WTC11 (cell line): ENCODE measurements at regions not wholly inside any gene's neighbourhood (a gene's known extent, or its start where the extent isn't known, plus 50 kb on each side); places are given as distances from the start of the nearest gene placed in this dataset.

Experiments used
- ATAC-seq: fragments of 200-7000 bp; cut with Tn5 transposase; 2 replicates; pipeline ENCODE4 v1.10.0; 2021; ENCODE audit warnings: mild to moderate bottlenecking, moderate library complexity
- CTCF ChIA-PET: fragments of 300-600 bp; sonication (Branson Sonifier 250); formaldehyde crosslinking; loops from one replicate; lab custom pipeline; 2021; ENCODE audit warnings: antibody characterized with exemption; lab: Charles Lee
- POLR2A ChIA-PET: fragments of 350-600 bp; sonication (Branson Sonifier 250); formaldehyde crosslinking; loops from one replicate; lab custom pipeline; 2021; ENCODE audit warnings: antibody characterized with exemption; lab: Charles Lee
- DNase-seq: peaks from one replicate; pipeline ENCODE4 v3.0.0; 2021; ENCODE audit warnings: low spot score
- H3K27ac Mint-ChIP-seq: 2 replicates; pipeline ENCODE4 v1.8.0; 2021; ENCODE audit warnings: mixed read lengths
- H3K27me3 Mint-ChIP-seq: 2 replicates; pipeline ENCODE4 v1.8.0; 2021; ENCODE audit warnings: low read depth, mild to moderate bottlenecking, moderate library complexity, mixed read lengths
- H3K36me3 Mint-ChIP-seq: 2 replicates; pipeline ENCODE4 v1.8.0; 2021; ENCODE audit warnings: mixed read lengths
- H3K4me1 Mint-ChIP-seq: 2 replicates; pipeline ENCODE4 v1.8.0; 2022; ENCODE audit warnings: mixed read lengths
- H3K4me3 Mint-ChIP-seq: 2 replicates; pipeline ENCODE4 v1.8.0; 2021; ENCODE audit warnings: mild to moderate bottlenecking, moderate library complexity, mixed read lengths
- H3K9me3 Mint-ChIP-seq: 2 replicates; pipeline ENCODE4 v1.8.0; 2021; ENCODE audit warnings: mixed read lengths
- AFF4 ChIP-seq: sonication (generic); formaldehyde crosslinking; IDR thresholded peaks from 2 replicates; pipeline ENCODE4 v1.8.1; 2023; ENCODE audit warnings: mild to moderate bottlenecking, missing genetic modification reagents, borderline replicate concordance
- AR ChIP-seq: fragments of 250-450 bp; sonication (Bioruptor Pico); IDR thresholded peaks from 2 replicates; pipeline ENCODE4 v1.9.0; 2021; ENCODE audit warnings: mild to moderate bottlenecking
- ATF1 ChIP-seq: sonication (generic); formaldehyde crosslinking; IDR thresholded peaks from 2 replicates; pipeline ENCODE4 v1.8.1; 2023; ENCODE audit warnings: mild to moderate bottlenecking, moderate library complexity, missing genetic modification reagents
- ATF6 ChIP-seq: sonication (generic); formaldehyde crosslinking; IDR thresholded peaks from 2 replicates; pipeline ENCODE4 v1.8.1; 2023; ENCODE audit warnings: mild to moderate bottlenecking, missing genetic modification reagents
- CREM ChIP-seq: sonication (generic); formaldehyde crosslinking; IDR thresholded peaks from 2 replicates; pipeline ENCODE4 v1.8.1; 2022; ENCODE audit warnings: mild to moderate bottlenecking, missing genetic modification reagents, moderate library complexity
- ELF4 ChIP-seq: sonication (generic); formaldehyde crosslinking; IDR thresholded peaks from 2 replicates; pipeline ENCODE4 v1.8.1; 2022; ENCODE audit warnings: low read depth, mild to moderate bottlenecking, moderate library complexity, missing genetic modification reagents
- EMX1 ChIP-seq: fragments of 250-450 bp; sonication (Bioruptor Pico); IDR thresholded peaks from 2 replicates; pipeline ENCODE4 v1.8.0; 2021; ENCODE audit warnings: mild to moderate bottlenecking
- ETV6 ChIP-seq: sonication (generic); formaldehyde crosslinking; IDR thresholded peaks from 2 replicates; pipeline ENCODE4 v1.8.1; 2022; ENCODE audit warnings: mild to moderate bottlenecking, missing genetic modification reagents
- HMGA2 ChIP-seq: fragments of 250-450 bp; sonication (Bioruptor Pico); IDR thresholded peaks from 2 replicates; pipeline ENCODE4 v1.4.0; 2021; ENCODE audit warnings: mild to moderate bottlenecking, moderate library complexity
- HMGXB4 ChIP-seq: sonication (generic); formaldehyde crosslinking; IDR thresholded peaks from 2 replicates; pipeline ENCODE4 v1.8.1; 2023; ENCODE audit warnings: mild to moderate bottlenecking, moderate library complexity, missing genetic modification reagents
- JUN ChIP-seq: sonication (generic); formaldehyde crosslinking; IDR thresholded peaks from 2 replicates; pipeline ENCODE4 v1.8.0; 2023; ENCODE audit warnings: mild to moderate bottlenecking, missing genetic modification reagents
- NFATC4 ChIP-seq: fragments of 250-450 bp; sonication (Bioruptor Pico); IDR thresholded peaks from 2 replicates; pipeline ENCODE4 v1.9.0; 2021; ENCODE audit warnings: mild to moderate bottlenecking
- OVOL2 ChIP-seq: fragments of 250-450 bp; sonication (Bioruptor Pico); IDR thresholded peaks from 2 replicates; pipeline ENCODE4 v1.9.0; 2021; ENCODE audit warnings: mild to moderate bottlenecking, borderline replicate concordance
- RELA ChIP-seq: sonication (generic); formaldehyde crosslinking; IDR thresholded peaks from 2 replicates; pipeline ENCODE4 v1.8.1; 2022; ENCODE audit warnings: missing genetic modification reagents, mild to moderate bottlenecking, borderline replicate concordance
- SMAD3 ChIP-seq: sonication (generic); formaldehyde crosslinking; IDR thresholded peaks from 2 replicates; pipeline ENCODE4 v1.8.0; 2022; ENCODE audit warnings: missing genetic modification reagents, mild to moderate bottlenecking, borderline replicate concordance
- USF2 ChIP-seq: sonication (generic); formaldehyde crosslinking; IDR thresholded peaks from 2 replicates; pipeline ENCODE4 v1.8.1; 2023; ENCODE audit warnings: mild to moderate bottlenecking, missing genetic modification reagents, moderate library complexity
- ZNF121 ChIP-seq: sonication (generic); formaldehyde crosslinking; IDR thresholded peaks from 2 replicates; pipeline ENCODE4 v1.8.0; 2023; ENCODE audit warnings: missing genetic modification reagents
- ZNF138 ChIP-seq: sonication (generic); formaldehyde crosslinking; conservative IDR thresholded peaks from 2 replicates; pipeline ENCODE4 v1.8.1; 2022; ENCODE audit warnings: mild to moderate bottlenecking, moderate library complexity, missing genetic modification reagents
- ZNF219 ChIP-seq: sonication (generic); formaldehyde crosslinking; IDR thresholded peaks from 2 replicates; pipeline ENCODE4 v1.8.0; 2023; ENCODE audit warnings: missing genetic modification reagents, mild to moderate bottlenecking, borderline replicate concordance
- TF ChIP-seq, protein P1 (sequence below): sonication (generic); formaldehyde crosslinking; IDR thresholded peaks from 2 replicates; pipeline ENCODE4 v1.8.1; 2023; ENCODE audit warnings: mild to moderate bottlenecking, missing genetic modification reagents, moderate library complexity
- TF ChIP-seq, protein P2 (sequence below): sonication (generic); formaldehyde crosslinking; IDR thresholded peaks from 2 replicates; pipeline ENCODE4 v1.8.1; 2023; ENCODE audit warnings: mild to moderate bottlenecking, missing genetic modification reagents
- TF ChIP-seq, protein P3 (sequence below): fragments of 250-450 bp; sonication (Bioruptor Pico); IDR thresholded peaks from 2 replicates; pipeline ENCODE4 v2.1.2; 2022; ENCODE audit warnings: mild to moderate bottlenecking, moderate library complexity

DNA sequence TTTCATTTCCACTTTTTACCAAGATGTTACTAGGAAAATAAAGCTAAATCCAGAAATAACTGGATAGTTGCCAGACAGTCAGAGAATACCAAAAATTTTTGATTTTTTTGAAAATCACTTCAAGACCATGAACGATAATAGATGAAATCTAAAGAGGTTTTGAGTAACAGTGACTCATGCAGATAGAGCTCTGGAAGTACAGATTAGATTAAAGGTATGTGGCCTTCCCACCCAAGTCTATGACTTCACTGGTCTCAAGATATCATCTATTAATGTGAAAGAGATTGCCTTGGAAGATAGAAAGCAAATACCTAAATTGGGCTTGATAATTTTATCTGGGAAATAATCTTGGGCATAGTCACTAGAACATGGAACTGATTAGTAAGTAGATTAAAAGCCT lies 415.9 kb downstream of the METTL15 start:
- no peak for ATAC-seq
- ChIA-PET CTCF (no interaction called here), POLR2A (no interaction called here)
- Mint-ChIP-seq H3K4me1 (0 out of 2 replicates have a peak, but pooled peaks cover 3% of the 10 kb centered on the region), H3K27ac (no peak overlapping the region), H3K36me3 (peaks cover 28% of the 10 kb centered on the region), H3K4me3 (no peak overlapping the region), H3K27me3 (no peaks in the 10 kb centered on the region), H3K9me3 (peaks cover 48% of the 10 kb centered on the region)
- no peak for DNase-seq
- TF ChIP-seq ATF1 (CRISPR knock-in tag) = no peak
- no peak for TF ChIP-seq OVOL2 (CRISPR knock-in tag)
- TF ChIP-seq RELA (CRISPR knock-in tag) = no peak
- no peak for TF ChIP-seq USF2 (CRISPR knock-in tag)
- no peak for TF ChIP-seq HMGXB4 (CRISPR knock-in tag)
- TF ChIP-seq, protein P1, sequence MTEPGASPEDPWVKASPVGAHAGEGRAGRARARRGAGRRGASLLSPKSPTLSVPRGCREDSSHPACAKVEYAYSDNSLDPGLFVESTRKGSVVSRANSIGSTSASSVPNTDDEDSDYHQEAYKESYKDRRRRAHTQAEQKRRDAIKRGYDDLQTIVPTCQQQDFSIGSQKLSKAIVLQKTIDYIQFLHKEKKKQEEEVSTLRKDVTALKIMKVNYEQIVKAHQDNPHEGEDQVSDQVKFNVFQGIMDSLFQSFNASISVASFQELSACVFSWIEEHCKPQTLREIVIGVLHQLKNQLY (CRISPR knock-in tag) = no peak
- no peak for TF ChIP-seq CREM (CRISPR knock-in tag)
- no peak for TF ChIP-seq HMGA2 (CRISPR knock-in tag)
- no peak for TF ChIP-seq ZNF121
- TF ChIP-seq, protein P2, sequence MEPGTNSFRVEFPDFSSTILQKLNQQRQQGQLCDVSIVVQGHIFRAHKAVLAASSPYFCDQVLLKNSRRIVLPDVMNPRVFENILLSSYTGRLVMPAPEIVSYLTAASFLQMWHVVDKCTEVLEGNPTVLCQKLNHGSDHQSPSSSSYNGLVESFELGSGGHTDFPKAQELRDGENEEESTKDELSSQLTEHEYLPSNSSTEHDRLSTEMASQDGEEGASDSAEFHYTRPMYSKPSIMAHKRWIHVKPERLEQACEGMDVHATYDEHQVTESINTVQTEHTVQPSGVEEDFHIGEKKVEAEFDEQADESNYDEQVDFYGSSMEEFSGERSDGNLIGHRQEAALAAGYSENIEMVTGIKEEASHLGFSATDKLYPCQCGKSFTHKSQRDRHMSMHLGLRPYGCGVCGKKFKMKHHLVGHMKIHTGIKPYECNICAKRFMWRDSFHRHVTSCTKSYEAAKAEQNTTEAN (CRISPR knock-in tag) = no peak
- TF ChIP-seq NFATC4 (CRISPR knock-in tag) = no peak
- no peak for TF ChIP-seq AR (CRISPR knock-in tag)
- TF ChIP-seq JUN (CRISPR knock-in tag) = no peak
- no peak for TF ChIP-seq ATF6 (CRISPR knock-in tag)
- no peak for TF ChIP-seq ETV6 (CRISPR knock-in tag)

- Mint-ChIP-seq H3K4me3 (no peak overlapping the region), H3K27ac (no peak overlapping the region), H3K9me3 (peaks cover 35% of the 10 kb centered on the region), H3K4me1 (0 out of 2 replicates have a peak, but pooled peaks cover 5% of the 10 kb centered on the region), H3K27me3 (no peaks in the 10 kb centered on the region)
- POLR2A ChIA-PET = no interaction called here
- DNase-seq (no peak), ATAC-seq (no peak)
- TF ChIP-seq EMX1 (CRISPR knock-in tag) = no peak
- no peak for TF ChIP-seq ZNF219 (CRISPR knock-in tag)
- TF ChIP-seq ELF4 = no peak
- no peak for TF ChIP-seq ZNF138 (CRISPR knock-in tag)
- TF ChIP-seq CREM (CRISPR knock-in tag) = no peak
- TF ChIP-seq SMAD3 (CRISPR knock-in tag) = no peak
- TF ChIP-seq, protein P3, sequence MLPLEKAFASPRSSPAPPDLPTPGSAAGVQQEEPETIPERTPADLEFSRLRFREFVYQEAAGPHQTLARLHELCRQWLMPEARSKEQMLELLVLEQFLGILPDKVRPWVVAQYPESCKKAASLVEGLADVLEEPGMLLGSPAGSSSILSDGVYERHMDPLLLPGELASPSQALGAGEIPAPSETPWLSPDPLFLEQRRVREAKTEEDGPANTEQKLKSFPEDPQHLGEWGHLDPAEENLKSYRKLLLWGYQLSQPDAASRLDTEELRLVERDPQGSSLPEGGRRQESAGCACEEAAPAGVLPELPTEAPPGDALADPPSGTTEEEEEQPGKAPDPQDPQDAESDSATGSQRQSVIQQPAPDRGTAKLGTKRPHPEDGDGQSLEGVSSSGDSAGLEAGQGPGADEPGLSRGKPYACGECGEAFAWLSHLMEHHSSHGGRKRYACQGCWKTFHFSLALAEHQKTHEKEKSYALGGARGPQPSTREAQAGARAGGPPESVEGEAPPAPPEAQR (CRISPR knock-in tag) = no peak
- TF ChIP-seq AFF4 (CRISPR knock-in tag) = no peak
- TF ChIP-seq JUN (CRISPR knock-in tag) = no peak
- TF ChIP-seq, all 79 proteins: peak for 0
- CTCF ChIA-PET = no interaction called here
- H3K36me3 Mint-ChIP-seq = peaks cover 13% of the 10 kb centered on the region
These were observed 412.9 kb downstream of the METTL15 start for GRCh38 chr11:28521075-28521474.
